ENCODE measurements at regions not wholly inside any gene's neighbourhood (a gene's known extent, or its start where the extent isn't known, plus 50 kb on each side); places are given as distances from the start of the nearest gene placed in this dataset.

DNA sequence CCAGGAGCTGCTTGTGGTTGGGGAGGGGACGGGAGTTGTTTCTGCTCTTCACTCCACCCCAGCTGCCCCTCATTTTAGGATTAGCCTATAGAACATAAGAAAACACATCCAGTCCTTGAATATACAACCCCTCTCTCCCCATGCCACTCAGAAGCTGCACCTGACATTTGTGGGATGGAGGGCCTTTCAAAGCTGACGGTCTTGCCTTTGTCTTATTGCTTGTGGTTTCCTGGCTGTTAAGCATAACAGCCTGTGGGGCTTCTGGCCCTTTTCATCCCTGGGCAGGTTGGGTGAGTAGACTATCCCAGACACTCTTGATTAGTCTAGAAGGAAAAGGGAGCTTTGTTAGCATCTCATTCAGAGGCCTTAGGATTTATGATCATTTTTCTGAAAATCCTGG is 407.6 kb upstream of the BOD1L1 start:
- H3K9me3 ChIP-seq (ENCODE audit: low read length) = no peaks in the 10 kb centered on the region
- H2AFZ ChIP-seq (ENCODE audit: low read depth, low read length) = no peak overlapping the region
- no peaks in the 10 kb centered on the region for H3K36me3 ChIP-seq (ENCODE audit: insufficient read depth, low read length)
- H3K27me3 ChIP-seq (ENCODE audit: insufficient read depth, low read length) = no peaks in the 10 kb centered on the region
- no peaks in the 10 kb centered on the region for H3K4me1 ChIP-seq (ENCODE audit: insufficient read depth, low read length)
- H3K4me3 ChIP-seq (ENCODE audit: low read length) = no peak overlapping the region

DNA sequence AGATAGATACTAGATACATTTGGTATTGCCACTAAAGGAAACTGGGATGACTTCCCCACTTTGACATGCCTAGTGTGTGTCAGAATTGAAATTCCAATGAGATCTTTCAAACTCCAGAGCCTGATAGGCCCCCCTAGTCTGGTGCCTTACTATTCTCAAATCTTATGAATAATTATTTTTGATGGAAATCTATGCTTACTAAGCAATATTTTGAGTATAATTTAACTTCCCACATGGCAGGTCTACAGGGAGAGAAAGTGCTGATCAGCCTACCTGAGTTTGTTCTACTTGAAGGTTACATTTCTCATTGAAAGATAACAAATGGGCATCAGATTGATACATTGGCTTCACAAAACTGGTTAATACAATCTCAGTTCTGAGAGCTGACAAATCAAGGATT is 415.7 kb upstream of the BOD1L1 start:
- no peaks in the 10 kb centered on the region for H3K9me3 ChIP-seq (ENCODE audit: low read length)
- no peak overlapping the region for H3K4me3 ChIP-seq (ENCODE audit: low read length)
- H2AFZ ChIP-seq (ENCODE audit: low read depth, low read length) = no peak overlapping the region
- H3K27me3 ChIP-seq (ENCODE audit: insufficient read depth, low read length) = peaks cover 6% of the 10 kb centered on the region
- peaks cover 6% of the 10 kb centered on the region for H3K4me1 ChIP-seq (ENCODE audit: insufficient read depth, low read length)
- no peaks in the 10 kb centered on the region for H3K36me3 ChIP-seq (ENCODE audit: insufficient read depth, low read length)

DNA sequence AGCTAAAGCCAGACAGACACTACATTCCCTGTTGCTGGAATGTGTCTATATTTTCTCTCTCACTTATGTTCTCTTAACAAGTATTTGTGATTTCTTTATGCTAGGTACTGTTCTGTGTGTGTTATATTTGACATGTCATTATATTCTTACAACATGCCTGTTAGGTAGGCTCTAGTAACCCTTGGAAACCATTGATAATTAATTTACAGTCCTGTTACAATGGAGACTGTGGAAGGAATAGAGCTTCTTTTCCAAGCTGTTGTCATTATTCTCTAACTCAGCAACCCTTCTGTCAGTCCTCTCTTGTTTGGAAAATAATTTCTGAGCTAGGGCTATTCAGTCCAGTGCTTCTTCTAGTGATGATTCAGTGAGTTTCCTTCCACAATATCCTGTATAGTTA is 419.1 kb upstream of the BOD1L1 start:
- H2AFZ ChIP-seq (ENCODE audit: low read depth, low read length) = no peak overlapping the region
- no peaks in the 10 kb centered on the region for H3K9me3 ChIP-seq (ENCODE audit: low read length)
- peaks cover 6% of the 10 kb centered on the region for H3K4me1 ChIP-seq (ENCODE audit: insufficient read depth, low read length)
- no peaks in the 10 kb centered on the region for H3K36me3 ChIP-seq (ENCODE audit: insufficient read depth, low read length)
- peaks cover 12% of the 10 kb centered on the region for H3K27me3 ChIP-seq (ENCODE audit: insufficient read depth, low read length)
- H3K4me3 ChIP-seq (ENCODE audit: low read length) = no peak overlapping the region

DNA sequence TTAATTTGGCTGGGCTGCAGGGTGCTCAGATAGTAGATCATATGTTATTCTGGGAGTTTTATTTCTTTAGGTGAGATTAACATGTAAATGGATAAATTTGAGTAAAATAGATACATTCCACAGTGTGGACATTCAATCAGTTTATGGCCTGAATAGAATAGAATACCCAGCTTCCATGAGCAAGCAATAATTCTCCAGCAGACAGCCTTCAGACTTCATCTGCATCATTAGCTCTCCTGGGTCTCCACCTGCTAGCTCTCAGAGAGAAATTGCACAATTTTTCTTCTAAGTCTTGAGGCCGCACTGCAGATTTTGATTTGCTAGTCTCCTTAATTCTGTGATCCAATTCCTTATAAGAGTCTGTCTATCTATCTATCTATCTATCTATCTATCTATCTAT is 420.3 kb upstream of the BOD1L1 start:
- Histone ChIP-seq H2AFZ (ENCODE audit: low read depth, low read length) (no peak overlapping the region), H3K4me3 (ENCODE audit: low read length) (no peak overlapping the region), H3K9me3 (ENCODE audit: low read length) (no peaks in the 10 kb centered on the region), H3K27me3 (ENCODE audit: insufficient read depth, low read length) (peaks cover 12% of the 10 kb centered on the region), H3K36me3 (ENCODE audit: insufficient read depth, low read length) (no peaks in the 10 kb centered on the region), H3K4me1 (ENCODE audit: insufficient read depth, low read length) (peaks cover 6% of the 10 kb centered on the region)

DNA sequence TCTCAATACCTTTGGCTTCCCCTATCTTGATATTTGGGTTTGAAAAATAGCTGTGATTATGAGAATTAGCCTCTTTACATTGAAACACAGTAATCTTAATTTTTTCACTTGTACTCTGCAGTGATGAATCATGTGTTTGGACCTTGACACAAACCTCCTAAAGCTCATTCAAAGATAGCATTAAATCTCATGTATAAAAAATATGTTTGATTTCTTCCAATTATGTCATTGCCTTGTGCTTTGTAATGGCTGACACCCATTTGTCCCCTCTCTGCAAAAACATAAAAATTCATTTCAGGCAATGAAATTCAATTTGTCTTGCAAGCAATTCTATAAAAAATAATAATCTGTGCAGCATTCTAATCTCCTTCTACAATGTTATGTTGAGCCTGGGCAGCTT is 422.4 kb upstream of the BOD1L1 start:
- Histone ChIP-seq H3K36me3 (ENCODE audit: insufficient read depth, low read length) (no peaks in the 10 kb centered on the region), H3K9me3 (ENCODE audit: low read length) (no peaks in the 10 kb centered on the region), H2AFZ (ENCODE audit: low read depth, low read length) (no peak overlapping the region), H3K27me3 (ENCODE audit: insufficient read depth, low read length) (peaks cover 9% of the 10 kb centered on the region), H3K4me1 (ENCODE audit: insufficient read depth, low read length) (peaks cover 6% of the 10 kb centered on the region), H3K4me3 (ENCODE audit: low read length) (no peak overlapping the region)

DNA sequence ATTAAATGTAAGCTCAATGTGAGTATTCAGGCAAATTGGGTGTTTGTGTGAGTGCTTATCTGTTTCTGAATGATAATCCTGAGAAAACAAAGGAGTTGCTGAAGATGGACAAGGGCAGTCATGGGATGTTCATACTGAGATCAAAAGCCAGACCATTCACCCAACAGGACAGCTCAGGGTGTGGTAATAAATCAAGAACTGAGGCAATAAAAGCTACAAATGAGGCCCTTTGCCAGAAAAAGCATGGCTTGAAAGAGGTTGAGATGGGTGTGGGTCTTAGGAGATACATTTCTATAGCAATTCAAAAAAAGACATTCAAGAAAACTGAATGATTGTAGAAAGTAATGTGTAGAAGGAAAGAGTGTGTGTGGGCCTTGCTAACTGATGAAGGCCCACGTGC is 425.8 kb upstream of the BOD1L1 start:
- H3K27me3 ChIP-seq (ENCODE audit: insufficient read depth, low read length) = peaks cover 9% of the 10 kb centered on the region
- no peak overlapping the region for H3K4me3 ChIP-seq (ENCODE audit: low read length)
- no peaks in the 10 kb centered on the region for H3K4me1 ChIP-seq (ENCODE audit: insufficient read depth, low read length)
- no peaks in the 10 kb centered on the region for H3K9me3 ChIP-seq (ENCODE audit: low read length)
- no peak overlapping the region for H2AFZ ChIP-seq (ENCODE audit: low read depth, low read length)
- H3K36me3 ChIP-seq (ENCODE audit: insufficient read depth, low read length) = no peaks in the 10 kb centered on the region

DNA sequence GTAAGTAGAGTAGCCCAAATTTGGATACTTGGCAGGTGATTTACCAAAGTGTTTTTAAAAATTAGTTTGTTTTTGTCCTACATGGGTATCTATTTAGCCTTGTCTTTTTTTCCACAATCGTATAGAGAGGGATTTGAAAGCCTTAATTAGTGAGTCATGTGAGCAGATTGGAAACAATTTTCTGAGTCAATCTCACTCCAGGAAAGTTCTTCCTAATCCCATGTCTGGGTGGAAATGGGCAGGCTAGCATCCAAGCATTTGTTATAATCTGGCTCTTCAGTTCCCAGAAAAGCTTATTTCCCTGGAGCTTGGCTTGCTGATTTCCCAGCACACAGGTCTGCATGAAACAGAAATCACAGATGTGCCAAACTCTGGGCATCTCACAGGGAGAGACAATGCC is 426.9 kb upstream of the BOD1L1 start:
- H3K9me3 ChIP-seq (ENCODE audit: low read length) = no peaks in the 10 kb centered on the region
- H3K4me1 ChIP-seq (ENCODE audit: insufficient read depth, low read length) = no peaks in the 10 kb centered on the region
- peaks cover 13% of the 10 kb centered on the region for H3K27me3 ChIP-seq (ENCODE audit: insufficient read depth, low read length)
- no peak overlapping the region for H3K4me3 ChIP-seq (ENCODE audit: low read length)
- H3K36me3 ChIP-seq (ENCODE audit: insufficient read depth, low read length) = no peaks in the 10 kb centered on the region
- H2AFZ ChIP-seq (ENCODE audit: low read depth, low read length) = no peak overlapping the region

DNA sequence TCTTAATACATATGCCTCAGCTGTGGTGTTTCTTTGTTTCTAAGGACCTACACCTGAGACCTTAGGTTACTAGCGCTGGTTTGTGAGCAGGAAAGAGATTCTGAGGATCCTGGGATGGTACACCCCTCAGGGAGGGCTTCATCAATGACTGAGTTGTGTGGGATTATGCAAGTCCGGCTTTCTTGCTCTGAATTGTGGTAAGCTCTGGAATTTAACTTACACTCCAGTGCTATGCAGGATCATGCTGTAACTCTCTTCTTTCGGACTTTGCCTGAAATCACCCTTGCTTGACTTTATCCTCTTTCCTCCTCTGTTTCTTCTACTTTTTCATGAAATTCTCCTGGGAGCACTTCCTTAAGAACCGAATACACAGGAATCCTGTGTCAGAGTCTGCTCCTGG is 431.5 kb upstream of the BOD1L1 start:
- Histone ChIP-seq H3K4me1 (ENCODE audit: insufficient read depth, low read length) (no peaks in the 10 kb centered on the region), H2AFZ (ENCODE audit: low read depth, low read length) (no peak overlapping the region), H3K27me3 (ENCODE audit: insufficient read depth, low read length) (peaks cover 23% of the 10 kb centered on the region)

DNA sequence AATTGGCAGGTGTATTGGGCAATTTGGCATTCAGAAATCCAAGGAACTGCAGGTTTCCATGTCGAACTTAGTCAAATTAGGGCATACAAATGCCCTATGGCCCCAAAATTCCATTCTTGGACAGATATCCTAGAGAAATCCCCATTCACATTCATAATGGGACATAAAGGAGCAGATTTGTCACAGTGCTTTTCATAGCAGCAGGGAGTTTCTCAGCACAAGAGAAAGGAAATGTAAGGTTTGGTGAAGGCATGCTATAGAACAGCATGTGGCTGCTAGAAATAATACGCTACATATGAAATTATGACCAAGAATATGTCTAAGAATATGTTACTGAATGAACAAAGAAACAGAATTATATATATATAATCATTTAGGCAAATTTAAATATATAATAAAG is 437.5 kb upstream of the BOD1L1 start:
- Histone ChIP-seq H3K36me3 (ENCODE audit: insufficient read depth, low read length) (no peaks in the 10 kb centered on the region), H2AFZ (ENCODE audit: low read depth, low read length) (no peak overlapping the region), H3K27me3 (ENCODE audit: insufficient read depth, low read length) (peaks cover 38% of the 10 kb centered on the region), H3K4me1 (ENCODE audit: insufficient read depth, low read length) (peaks cover 3% of the 10 kb centered on the region), H3K4me3 (ENCODE audit: low read length) (no peak overlapping the region), H3K9me3 (ENCODE audit: low read length) (no peaks in the 10 kb centered on the region)

More for the DNA sequence above, 431.5 kb upstream of the BOD1L1 start:
- Histone ChIP-seq H3K36me3 (ENCODE audit: insufficient read depth, low read length) (no peaks in the 10 kb centered on the region), H3K4me3 (ENCODE audit: low read length) (no peak overlapping the region), H3K9me3 (ENCODE audit: low read length) (no peaks in the 10 kb centered on the region)

DNA sequence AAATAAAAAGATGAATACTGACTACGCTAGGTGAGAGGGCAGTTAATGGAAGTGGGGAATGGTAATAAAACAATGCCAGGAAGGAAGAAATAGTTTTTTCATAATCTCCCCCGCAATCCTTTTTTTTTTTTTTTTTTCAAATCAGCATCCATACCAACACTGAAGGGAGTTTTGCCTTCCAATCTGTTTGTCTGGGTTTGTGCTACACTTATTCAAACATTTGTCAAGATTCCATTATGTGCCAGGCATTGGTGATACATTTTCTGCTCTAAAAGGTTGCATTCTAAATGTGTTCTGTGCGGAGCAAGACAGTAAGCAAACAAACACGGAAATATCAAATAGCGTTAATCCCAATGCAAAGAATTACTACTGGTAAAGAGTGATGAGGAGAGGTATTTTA is 437.9 kb upstream of the BOD1L1 start:
- Histone ChIP-seq H3K27me3 (ENCODE audit: insufficient read depth, low read length) (peaks cover 37% of the 10 kb centered on the region), H3K4me1 (ENCODE audit: insufficient read depth, low read length) (peaks cover 3% of the 10 kb centered on the region), H3K4me3 (ENCODE audit: low read length) (no peak overlapping the region), H3K36me3 (ENCODE audit: insufficient read depth, low read length) (no peaks in the 10 kb centered on the region), H2AFZ (ENCODE audit: low read depth, low read length) (no peak overlapping the region), H3K9me3 (ENCODE audit: low read length) (no peaks in the 10 kb centered on the region)

DNA sequence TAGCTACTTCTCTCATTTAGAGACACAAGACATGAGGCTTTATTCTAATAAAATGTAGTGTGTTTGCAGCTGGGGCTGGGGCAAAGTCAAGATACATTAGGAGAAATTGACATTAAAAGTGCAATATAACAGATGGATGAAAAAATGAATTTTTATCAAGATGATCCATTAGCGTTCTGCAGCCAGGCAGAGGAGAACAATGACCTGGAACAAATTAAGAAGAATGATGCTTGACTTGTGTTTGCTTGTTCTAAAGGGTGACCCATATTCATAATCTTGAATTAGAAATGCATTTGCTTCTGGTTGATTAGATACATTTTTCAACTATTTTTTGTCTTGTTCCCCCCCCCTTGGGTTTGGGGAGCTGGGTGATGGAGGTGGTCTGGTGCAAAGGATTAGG is 439.5 kb upstream of the BOD1L1 start:
- Histone ChIP-seq H3K27me3 (ENCODE audit: insufficient read depth, low read length) (peaks cover 33% of the 10 kb centered on the region), H2AFZ (ENCODE audit: low read depth, low read length) (no peak overlapping the region), H3K36me3 (ENCODE audit: insufficient read depth, low read length) (no peaks in the 10 kb centered on the region), H3K4me1 (ENCODE audit: insufficient read depth, low read length) (peaks cover 3% of the 10 kb centered on the region), H3K4me3 (ENCODE audit: low read length) (no peak overlapping the region), H3K9me3 (ENCODE audit: low read length) (no peaks in the 10 kb centered on the region)

DNA sequence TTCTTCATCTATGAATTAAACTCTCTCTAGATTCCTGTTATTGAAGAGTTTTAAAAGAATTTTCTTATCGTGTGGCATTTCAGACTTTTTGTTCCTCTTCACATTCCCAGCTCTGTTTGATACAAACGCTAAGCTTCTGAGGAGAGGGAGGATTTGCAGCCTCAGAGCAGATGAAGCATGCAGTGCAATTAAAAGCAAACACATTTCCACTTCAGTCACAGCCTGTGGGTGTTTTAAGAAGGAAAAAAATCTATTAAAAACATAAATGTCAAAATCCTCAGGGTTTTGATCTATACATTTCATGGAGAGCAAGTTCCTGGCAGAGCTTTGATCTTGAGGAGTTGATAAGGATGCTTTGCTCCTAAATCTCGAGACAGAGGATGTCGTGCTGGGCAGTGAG is 442.4 kb upstream of the BOD1L1 start:
- no peaks in the 10 kb centered on the region for H3K9me3 ChIP-seq (ENCODE audit: low read length)
- H3K4me3 ChIP-seq (ENCODE audit: low read length) = no peak overlapping the region
- no peaks in the 10 kb centered on the region for H3K36me3 ChIP-seq (ENCODE audit: insufficient read depth, low read length)
- H2AFZ ChIP-seq (ENCODE audit: low read depth, low read length) = no peak overlapping the region
- H3K27me3 ChIP-seq (ENCODE audit: insufficient read depth, low read length) = peaks cover 33% of the 10 kb centered on the region
- peaks cover 3% of the 10 kb centered on the region for H3K4me1 ChIP-seq (ENCODE audit: insufficient read depth, low read length)

DNA sequence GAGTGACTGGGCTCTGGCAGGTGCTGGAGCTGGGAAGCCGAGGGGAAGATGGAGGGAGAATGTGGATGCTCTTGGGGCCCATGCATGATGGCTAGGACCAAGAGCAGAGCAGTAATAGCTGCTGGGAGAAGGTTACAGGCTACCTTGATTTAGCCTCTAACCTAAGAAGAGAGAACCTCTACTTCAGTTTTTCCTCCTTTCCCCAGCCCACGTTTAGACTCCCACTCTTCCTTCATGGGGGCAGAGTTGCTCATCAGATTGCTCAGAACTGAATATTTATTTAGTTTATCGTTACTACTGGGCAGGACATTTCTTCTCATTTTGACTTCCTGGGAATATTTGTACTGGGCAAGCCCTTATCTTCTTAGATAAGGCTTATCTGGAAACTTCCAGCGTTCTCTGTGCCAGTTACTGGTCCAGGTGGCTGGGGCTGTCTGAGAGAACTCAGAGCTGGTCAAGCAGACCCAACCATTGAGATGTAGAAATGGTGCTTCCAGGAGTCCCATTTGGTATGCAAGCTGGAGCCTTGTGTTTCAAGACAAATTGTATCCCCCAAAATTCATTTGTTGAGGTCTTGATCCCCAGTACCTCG is 442.9 kb upstream of the BOD1L1 start:
- Histone ChIP-seq H3K4me3 (ENCODE audit: low read length) (no peak overlapping the region), H3K9me3 (ENCODE audit: low read length) (no peaks in the 10 kb centered on the region), H3K27me3 (ENCODE audit: insufficient read depth, low read length) (peaks cover 33% of the 10 kb centered on the region), H3K4me1 (ENCODE audit: insufficient read depth, low read length) (peaks cover 2% of the 10 kb centered on the region), H2AFZ (ENCODE audit: low read depth, low read length) (no peak overlapping the region), H3K36me3 (ENCODE audit: insufficient read depth, low read length) (no peaks in the 10 kb centered on the region)

DNA sequence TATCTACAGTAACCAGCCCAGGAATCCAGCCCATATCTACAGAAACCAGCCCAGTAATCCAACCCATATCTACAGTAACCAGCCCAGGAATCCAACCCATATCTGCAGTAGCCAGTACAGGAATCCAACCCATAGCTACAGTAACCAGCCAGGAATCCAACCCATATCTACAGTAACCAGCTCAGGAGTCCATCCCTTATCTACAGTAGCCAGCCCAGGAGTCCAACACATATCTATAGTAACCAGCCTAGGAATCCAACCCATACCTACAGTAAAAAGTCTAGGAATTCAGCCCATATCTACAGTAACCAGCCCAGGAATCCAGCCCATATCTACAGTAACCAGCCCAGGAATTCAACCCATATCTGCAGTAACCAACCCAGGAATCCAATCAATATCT is 445.0 kb upstream of the BOD1L1 start:
- no peaks in the 10 kb centered on the region for H3K36me3 ChIP-seq (ENCODE audit: insufficient read depth, low read length)
- H3K27me3 ChIP-seq (ENCODE audit: insufficient read depth, low read length) = peaks cover 18% of the 10 kb centered on the region
- no peak overlapping the region for H3K4me3 ChIP-seq (ENCODE audit: low read length)
- H3K9me3 ChIP-seq (ENCODE audit: low read length) = no peaks in the 10 kb centered on the region
- no peak overlapping the region for H2AFZ ChIP-seq (ENCODE audit: low read depth, low read length)
- no peaks in the 10 kb centered on the region for H3K4me1 ChIP-seq (ENCODE audit: insufficient read depth, low read length)

All from neuron (in vitro differentiated cells).